H1 (cell line): ENCODE measurements at regions not wholly inside any gene's neighbourhood (a gene's known extent, or its start where the extent isn't known, plus 50 kb on each side); places are given as distances from the start of the nearest gene placed in this dataset.

Experiments used
- CTCF ChIP-seq, 3 experiments: IDR thresholded peaks; 1 replicate in 2 of 3; 2 replicates in 1 of 3; pipeline versions ENCODE4 v1.5.1 to v1.6.1; 2011; ENCODE audit warnings: low read length in 3 of 3, mild to moderate bottlenecking in 3 of 3, inconsistent platforms in 2 of 3, low read depth in 1 of 3, moderate library complexity in 1 of 3; ENCODE audit not compliant: insufficient read depth in 1 of 3; ENCODE audit errors: control extremely low read depth in 1 of 3
- FOSL1 ChIP-seq: IDR thresholded peaks from 2 replicates; pipeline ENCODE4 v1.6.1; 2011; ENCODE audit warnings: mild to moderate bottlenecking, low read depth, low read length, moderate library complexity; ENCODE audit not compliant: insufficient read depth
- KDM4A ChIP-seq: IDR thresholded peaks from one replicate; pipeline ENCODE4 v1.7.1; 2012; ENCODE audit warnings: low read depth, mild to moderate bottlenecking, moderate library complexity, low read length, inconsistent platforms; ENCODE audit not compliant: severe bottlenecking
- MAX ChIP-seq: IDR thresholded peaks from 2 replicates; pipeline ENCODE4 v1.6.1; 2012; ENCODE audit warnings: inconsistent platforms
- NRF1 ChIP-seq: IDR thresholded peaks from 2 replicates; pipeline ENCODE4 v1.6.1; 2011; ENCODE audit warnings: mild to moderate bottlenecking, low read depth, low read length, improper control_type of control experiment
- POLR2A ChIP-seq, 2 experiments: IDR thresholded peaks; 1 replicate in 1 of 2; 2 replicates in 1 of 2; pipeline ENCODE4 v1.6.1; 2011; ENCODE audit warnings: low read depth in 2 of 2, low read length in 2 of 2, mild to moderate bottlenecking in 2 of 2; ENCODE audit errors: control extremely low read depth in 1 of 2
- POU5F1 ChIP-seq: IDR thresholded peaks from 2 replicates; pipeline ENCODE4 v1.6.1; 2011; ENCODE audit warnings: low read depth, mild to moderate bottlenecking, low read length, moderate library complexity
- RAD21 ChIP-seq, 2 experiments: IDR thresholded peaks in 1 of 2; conservative IDR thresholded peaks in 1 of 2; 2 replicates each; pipeline ENCODE4 v1.6.1; 2011; ENCODE audit warnings: low read depth in 2 of 2, low read length in 2 of 2, improper control_type of control experiment in 1 of 2, inconsistent platforms in 1 of 2, mild to moderate bottlenecking in 1 of 2, moderate library complexity in 1 of 2
- SAP30 ChIP-seq: fragments of 300-600 bp; sonication (generic); IDR thresholded peaks from 2 replicates; pipeline ENCODE4 v1.7.1; 2012; ENCODE audit warnings: low read length, moderate library complexity, mild to moderate bottlenecking, inconsistent platforms; ENCODE audit not compliant: insufficient read depth, insufficient replicate concordance
- TEAD4 ChIP-seq: IDR thresholded peaks from 2 replicates; pipeline ENCODE4 v1.6.1; 2012; ENCODE audit warnings: low read depth, low read length, inconsistent platforms, mixed read lengths

GRCh38 chr3:189449084-189449483, 182.1 kb upstream of the TP63 start:
- TF ChIP-seq RAD21 (IDR thresholded peaks at IDR 0.05 in 1 of 2, conservative IDR thresholded peaks at IDR 0.05 in 1 of 2; ENCODE audit: low read depth in 2 of 2, low read length in 2 of 2) = no peak
- TF ChIP-seq POLR2A (IDR thresholded peaks at IDR 0.05; ENCODE audit: control extremely low read depth in 1 of 2, low read depth in 2 of 2, low read length in 2 of 2) = no peak
- TF ChIP-seq FOSL1 = no peak
- no peak for TF ChIP-seq CTCF (IDR thresholded peaks at IDR 0.05; ENCODE audit: control extremely low read depth in 1 of 3, insufficient read depth in 1 of 3, low read depth in 1 of 3, low read length in 3 of 3)
- no peak for TF ChIP-seq POU5F1
- no peak for TF ChIP-seq MAX
- no peak for TF ChIP-seq NRF1
- TF ChIP-seq SAP30 = no peak
- no peak for TF ChIP-seq TEAD4
- TF ChIP-seq KDM4A = no peak
